ENCODE measurements at regions not wholly inside any gene's neighbourhood (a gene's known extent, or its start where the extent isn't known, plus 50 kb on each side); places are given as distances from the start of the nearest gene placed in this dataset.

DNA sequence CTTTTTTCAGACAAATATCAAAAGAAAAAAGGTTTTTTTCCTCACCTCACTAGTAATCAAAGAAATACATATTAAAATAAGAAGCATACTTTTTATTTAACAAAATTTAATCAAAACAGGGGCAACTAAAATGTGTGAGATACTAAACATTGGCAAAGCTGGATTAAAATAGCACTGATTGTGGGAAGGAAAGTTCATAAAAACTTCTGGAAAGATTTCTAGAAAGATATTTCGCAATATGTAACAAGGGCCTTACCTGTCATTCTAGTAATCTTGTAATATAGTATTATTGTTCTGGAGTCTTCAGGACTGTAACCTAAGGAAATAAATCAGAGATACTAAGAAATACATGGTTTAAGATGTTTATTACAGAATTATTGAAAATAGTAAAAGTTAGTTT is 482.5 kb downstream of the SUCLA2 start:
- TF ChIP-seq, protein P1, sequence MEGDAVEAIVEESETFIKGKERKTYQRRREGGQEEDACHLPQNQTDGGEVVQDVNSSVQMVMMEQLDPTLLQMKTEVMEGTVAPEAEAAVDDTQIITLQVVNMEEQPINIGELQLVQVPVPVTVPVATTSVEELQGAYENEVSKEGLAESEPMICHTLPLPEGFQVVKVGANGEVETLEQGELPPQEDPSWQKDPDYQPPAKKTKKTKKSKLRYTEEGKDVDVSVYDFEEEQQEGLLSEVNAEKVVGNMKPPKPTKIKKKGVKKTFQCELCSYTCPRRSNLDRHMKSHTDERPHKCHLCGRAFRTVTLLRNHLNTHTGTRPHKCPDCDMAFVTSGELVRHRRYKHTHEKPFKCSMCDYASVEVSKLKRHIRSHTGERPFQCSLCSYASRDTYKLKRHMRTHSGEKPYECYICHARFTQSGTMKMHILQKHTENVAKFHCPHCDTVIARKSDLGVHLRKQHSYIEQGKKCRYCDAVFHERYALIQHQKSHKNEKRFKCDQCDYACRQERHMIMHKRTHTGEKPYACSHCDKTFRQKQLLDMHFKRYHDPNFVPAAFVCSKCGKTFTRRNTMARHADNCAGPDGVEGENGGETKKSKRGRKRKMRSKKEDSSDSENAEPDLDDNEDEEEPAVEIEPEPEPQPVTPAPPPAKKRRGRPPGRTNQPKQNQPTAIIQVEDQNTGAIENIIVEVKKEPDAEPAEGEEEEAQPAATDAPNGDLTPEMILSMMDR (IDR thresholded peaks at IDR 0.05), result no peak
- no peak for TF ChIP-seq POLR2AphosphoS5 (IDR thresholded peaks at IDR 0.05)
